ENCODE measurements at regions not wholly inside any gene's neighbourhood (a gene's known extent, or its start where the extent isn't known, plus 50 kb on each side); places are given as distances from the start of the nearest gene placed in this dataset.

GRCh38 chrX:727738-728621 is 97.4 kb downstream of the SHOX start:
- DNase-seq (ENCODE audit: extremely low spot score, insufficient read length, low read depth), result no peak
- no peak for FAIRE-seq

- FAIRE-seq (no peak), DNase-seq (ENCODE audit: extremely low spot score, insufficient read length, low read depth) (no peak)
Observed at GRCh38 chrX:725971-726370, 95.4 kb downstream of the SHOX start.

GRCh38 chrX:724256-724655 is 93.7 kb downstream of the SHOX start:
- no peak for DNase-seq (ENCODE audit: extremely low spot score, insufficient read length, low read depth)
- FAIRE-seq, result no peak

- DNase-seq (ENCODE audit: extremely low spot score, insufficient read length, low read depth) (no peak), FAIRE-seq (no peak)
Observed at GRCh38 chrX:723781-724180, 93.2 kb downstream of the SHOX start.

- DNase-seq (ENCODE audit: extremely low spot score, insufficient read length, low read depth), result no peak
- FAIRE-seq, result no peak
Observed at GRCh38 chrX:721354-721753, 90.8 kb downstream of the SHOX start.

- FAIRE-seq, result no peak
- DNase-seq (ENCODE audit: extremely low spot score, insufficient read length, low read depth), result no peak
Observed at GRCh38 chrX:720825-721224, 90.2 kb downstream of the SHOX start.

GRCh38 chrX:720250-720649 is 89.7 kb downstream of the SHOX start:
- FAIRE-seq (no peak), DNase-seq (ENCODE audit: extremely low spot score, insufficient read length, low read depth) (no peak)

GRCh38 chrX:716136-716535 is 85.5 kb downstream of the SHOX start:
- DNase-seq (ENCODE audit: extremely low spot score, insufficient read length, low read depth) (no peak), FAIRE-seq (no peak)

- no peak for FAIRE-seq
- DNase-seq (ENCODE audit: extremely low spot score, insufficient read length, low read depth), result no peak
Observed at GRCh38 chrX:714131-714530, 83.5 kb downstream of the SHOX start.
